HG03060 (cell line): ENCODE measurements at regions not wholly inside any gene's neighbourhood (a gene's known extent, or its start where the extent isn't known, plus 50 kb on each side); places are given as distances from the start of the nearest gene placed in this dataset.

Source experiments
- ATAC-seq: cut with Tn5 transposase; IDR thresholded peaks from one replicate; pipeline ENCODE4 v1.9.1; 2021; ENCODE audit warnings: low read depth, moderate number of reproducible peaks; ENCODE audit not compliant: unreplicated experiment

DNA sequence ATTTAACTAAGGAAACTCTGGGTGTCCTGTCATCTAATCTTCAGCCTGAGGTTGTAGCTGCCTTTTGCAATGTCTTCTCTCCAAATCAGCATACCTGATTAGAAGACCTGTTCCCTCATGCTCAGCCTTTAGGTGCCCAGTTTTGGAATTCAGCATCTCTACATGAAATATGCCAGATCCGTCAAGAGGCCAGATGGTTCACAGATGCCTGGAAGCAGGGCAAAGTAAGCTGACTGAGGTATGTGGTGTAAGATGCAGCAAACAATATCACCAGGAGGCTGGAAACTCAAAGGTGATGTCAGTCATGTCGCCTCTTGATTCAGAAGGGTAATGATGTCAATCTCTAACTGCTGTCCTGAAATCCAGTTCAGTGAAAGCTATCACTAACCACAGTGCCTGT lies 324.4 kb downstream of the PRELID2 start:
- ATAC-seq, result no peak

DNA sequence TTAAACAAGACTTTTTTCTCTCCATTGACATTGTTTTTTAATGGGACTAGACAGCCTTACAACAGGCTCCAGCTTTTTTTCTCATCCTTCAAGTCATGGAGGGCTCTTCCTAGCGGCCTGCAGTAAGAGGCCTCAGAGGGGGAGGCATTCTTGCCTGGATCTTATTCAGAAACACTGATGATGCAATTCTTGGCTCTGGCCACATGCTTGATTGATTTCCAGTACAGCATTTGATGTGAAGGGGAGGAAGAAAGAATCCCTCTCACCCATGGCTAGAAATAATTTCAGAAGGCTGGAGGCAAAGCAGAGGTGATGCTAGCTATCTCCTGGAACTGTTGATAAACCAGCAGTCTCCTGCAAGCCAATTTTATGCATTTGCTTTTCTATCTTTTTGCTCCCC lies 324.8 kb downstream of the PRELID2 start:
- ATAC-seq, result no peak

DNA sequence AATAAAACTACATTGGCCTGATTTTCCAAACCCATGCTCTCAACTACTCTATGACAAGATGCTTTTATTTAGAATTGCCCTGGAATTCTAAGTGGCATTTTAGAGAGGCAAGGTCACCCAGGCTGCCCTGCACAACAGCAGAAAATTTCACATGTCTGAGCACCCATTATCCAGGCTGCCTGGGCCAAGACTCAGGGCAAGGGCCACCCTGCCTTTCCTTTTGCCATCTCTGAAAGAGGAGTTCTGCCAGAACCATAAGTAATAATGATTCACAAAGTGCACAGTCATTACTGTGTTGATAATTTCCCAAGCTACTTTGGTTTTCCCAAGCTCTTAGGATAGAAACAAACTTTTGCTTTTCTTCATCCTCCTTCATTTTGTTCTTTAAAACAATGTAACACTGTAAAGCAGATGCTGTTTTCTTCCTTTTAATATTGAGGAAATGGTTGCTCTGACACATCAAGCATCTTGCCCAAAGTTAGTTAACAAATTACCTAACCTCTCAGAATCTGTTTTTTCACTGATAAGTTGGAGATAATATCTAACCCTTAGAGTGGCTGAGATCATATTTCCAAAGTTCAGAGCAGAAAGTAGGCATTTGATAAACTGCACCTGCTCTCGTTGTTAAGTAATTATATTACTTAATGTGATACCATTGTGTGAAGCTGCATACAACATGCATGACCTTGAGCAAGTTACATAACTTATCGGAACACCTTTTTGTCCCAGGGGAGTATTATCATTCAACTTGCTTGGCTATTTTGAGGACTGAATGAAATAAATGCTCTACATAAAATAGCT lies 325.6 kb downstream of the PRELID2 start:
- no peak for ATAC-seq

DNA sequence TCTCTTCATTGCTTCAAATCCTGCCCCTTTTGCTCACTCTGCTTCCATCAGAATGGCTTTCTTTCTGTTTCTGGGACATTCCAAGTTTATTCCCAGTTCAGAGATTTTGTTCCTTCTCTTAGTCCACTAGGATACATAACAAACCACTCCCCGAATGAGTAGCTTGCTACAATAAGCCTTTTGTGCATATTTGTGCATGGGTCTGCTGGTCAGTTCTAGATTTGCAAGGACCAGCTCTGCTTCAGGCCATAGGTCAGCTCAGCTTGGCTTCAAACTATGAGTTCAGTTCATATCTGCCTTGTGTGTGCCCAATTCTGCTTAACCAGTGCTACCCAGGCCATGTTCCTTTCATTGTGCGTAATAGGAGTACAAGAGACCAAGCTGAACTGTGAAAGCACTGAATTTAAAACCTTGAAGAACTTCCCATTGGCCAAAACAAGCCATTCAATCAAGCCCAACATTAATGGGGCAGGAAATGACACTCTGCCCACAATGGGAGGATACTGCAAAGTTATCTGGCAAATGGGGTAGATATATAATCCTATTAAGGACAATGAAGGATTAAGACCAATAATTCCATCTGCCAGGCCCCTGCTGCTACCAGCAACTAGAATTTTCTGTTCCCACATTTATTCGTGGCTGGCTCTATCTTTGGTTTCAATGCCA lies 328.8 kb downstream of the PRELID2 start:
- no peak for ATAC-seq

DNA sequence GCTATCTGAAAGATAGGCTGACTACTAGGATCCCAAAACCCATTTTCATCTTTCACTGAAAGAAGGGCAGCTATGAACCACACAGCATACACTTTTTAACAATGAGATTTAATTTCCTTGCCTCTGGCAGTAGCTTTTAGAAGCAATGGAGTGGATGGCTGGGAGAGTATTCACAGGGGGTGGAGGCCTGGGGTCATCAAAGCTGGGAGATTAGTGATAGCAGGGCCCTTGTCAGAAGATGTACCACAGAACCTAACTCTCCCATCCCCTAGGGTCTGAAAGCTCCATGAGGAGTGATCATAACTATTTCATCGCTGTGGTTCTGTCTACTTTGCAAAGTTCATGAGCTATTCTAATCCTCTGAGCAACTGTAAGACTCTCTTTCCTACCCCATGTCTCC lies 332.2 kb downstream of the PRELID2 start:
- ATAC-seq, result no peak

DNA sequence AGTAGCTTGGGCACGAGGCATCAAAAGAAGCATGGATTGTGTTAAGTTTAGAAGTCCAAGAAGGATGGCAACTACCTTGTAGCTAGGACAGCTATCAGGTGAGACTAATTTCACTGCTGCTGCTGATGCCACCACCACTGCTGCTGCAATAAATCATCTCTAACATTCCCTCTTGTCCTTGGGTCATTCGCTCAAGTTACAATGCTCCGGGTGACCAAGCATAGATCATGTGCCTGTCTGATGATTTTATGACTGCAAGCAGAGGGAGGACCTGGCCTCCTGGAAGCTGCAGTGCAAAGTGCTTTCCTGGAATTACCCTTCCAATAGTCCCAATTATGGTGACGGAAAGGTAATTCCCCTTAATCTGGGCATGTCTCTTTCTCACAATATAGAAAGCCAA lies 334.4 kb downstream of the PRELID2 start:
- no peak for ATAC-seq

DNA sequence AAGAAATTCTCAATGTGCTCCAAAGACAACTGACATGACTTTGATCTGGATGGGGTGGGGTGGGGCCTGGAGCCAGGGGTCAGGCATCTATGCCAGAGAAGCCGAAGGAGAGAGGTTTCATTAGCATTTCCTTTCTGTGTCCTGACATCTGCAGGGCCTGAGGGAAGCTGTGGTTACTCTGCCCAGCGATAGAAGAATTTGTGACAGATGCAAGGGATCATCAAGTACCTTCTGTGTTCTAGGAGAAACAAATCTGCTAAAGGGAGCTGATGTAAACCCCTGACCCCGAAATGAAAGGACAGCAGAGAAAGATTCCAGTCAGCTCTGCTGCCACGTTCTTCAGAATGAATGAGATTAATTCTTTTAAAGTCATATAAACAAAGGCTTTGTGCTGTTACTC lies 335.7 kb downstream of the PRELID2 start:
- no peak for ATAC-seq

DNA sequence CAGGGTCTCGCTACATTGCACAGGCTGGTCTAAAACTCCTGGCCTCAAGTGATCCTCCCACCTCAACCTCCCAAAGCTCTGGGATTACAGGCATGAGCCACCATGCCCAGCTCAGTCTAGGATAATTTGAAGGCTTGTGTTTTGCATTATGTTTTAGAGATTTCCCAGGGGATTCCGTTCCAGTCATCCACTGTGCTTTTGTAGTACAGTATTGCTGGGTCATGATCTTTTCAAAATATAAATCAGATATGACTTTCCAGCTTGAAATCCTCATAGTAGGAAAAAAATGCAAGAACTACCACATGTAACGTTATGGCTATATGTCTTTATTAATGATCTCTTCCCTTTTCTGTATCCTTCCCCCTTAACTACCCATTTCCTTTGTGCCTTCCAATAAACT lies 338.1 kb downstream of the PRELID2 start:
- ATAC-seq, result no peak

DNA sequence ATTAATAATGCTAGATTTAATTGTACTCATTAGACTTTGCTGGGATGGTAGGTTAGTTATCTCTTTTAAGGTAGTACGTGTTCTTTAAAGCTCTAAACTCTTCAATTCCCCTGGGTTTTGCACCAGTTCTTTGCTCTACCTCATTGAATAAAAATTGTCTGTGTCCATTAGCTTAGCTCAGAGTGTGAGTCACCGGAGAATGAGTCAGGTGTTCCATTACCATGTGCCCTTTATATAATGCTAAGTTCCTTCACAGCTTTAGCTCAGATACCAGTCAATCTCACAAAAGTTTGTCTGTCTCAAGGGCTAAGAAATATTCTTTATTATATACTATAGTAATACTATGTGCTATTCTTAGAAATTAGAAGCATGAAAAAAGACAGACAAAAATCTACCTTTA lies 339.4 kb downstream of the PRELID2 start:
- peak; percentile 70 for ATAC-seq

DNA sequence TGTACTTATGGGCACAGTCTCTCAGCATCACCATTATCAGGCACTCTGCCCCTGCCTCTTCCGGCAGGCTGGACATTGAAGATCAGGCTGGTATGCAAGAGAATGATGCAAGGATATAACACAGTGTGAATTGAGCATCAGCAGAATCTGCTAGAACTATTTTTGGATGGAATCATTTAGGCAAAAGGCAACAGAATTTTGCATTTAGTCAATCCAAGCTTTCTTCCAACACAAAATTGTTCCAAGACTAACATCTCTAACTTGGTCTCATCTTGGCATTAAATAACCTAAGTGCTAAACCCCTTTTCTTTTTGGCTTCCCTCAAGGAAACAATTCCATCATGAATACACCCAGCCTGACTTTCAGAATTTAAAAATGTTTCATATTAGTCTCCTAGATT lies 339.9 kb downstream of the PRELID2 start:
- no peak for ATAC-seq

DNA sequence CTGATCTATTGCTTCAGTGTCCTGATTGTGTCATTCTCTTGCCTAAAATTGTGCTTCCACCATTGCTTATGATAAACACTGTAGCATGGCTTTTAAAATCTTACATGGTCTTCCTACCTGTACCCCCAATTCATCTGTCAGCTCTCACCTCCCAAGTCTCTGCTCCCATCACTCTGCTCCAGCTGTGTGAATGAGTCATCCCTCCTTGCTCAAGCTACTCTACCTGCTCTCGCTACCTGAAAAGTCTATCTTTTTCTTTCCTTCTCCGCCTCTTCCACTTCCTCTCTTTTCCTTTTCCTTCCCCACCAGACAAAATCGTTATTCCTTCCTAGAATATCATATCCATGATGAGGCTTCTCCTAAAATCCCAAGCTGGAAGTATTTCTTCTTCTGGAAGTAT lies 341.7 kb downstream of the PRELID2 start:
- ATAC-seq, result no peak

DNA sequence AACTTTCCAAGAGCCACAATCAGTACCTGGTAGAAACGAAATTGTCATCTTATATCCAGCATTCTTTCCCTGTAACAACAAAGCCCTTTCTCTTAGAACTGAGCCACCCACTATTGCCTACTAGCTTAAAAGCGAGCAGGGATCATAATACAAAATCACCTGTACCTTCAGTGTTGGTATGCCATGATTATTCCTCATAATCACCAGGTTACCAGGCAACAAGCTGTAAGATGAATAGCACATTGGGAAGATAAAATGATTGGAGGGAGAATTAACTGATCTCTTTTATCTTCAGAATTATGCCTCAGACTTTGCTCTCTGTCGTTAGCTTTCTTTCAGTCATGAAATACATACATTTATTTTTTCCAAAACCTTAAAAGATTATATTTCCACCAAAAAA lies 345.6 kb downstream of the PRELID2 start:
- ATAC-seq, result no peak

DNA sequence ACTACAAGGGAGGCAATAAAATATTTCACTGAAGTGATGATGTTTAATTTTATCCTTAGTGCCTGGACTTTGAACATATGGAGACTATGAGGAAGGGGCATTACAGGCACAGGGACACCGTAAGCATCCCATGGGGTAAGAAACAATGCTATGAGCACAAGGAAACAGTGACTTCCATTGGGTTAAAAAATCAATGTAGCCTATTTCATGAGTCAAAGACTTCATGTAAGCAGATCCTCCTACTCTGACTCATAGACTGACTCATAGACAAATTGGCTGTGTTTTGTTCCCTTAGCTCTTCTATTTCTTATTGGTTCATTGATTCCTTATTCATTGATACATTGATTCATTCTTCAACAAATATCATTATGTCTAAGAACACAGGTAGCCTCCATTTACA lies 351.0 kb downstream of the PRELID2 start:
- ATAC-seq, result no peak

DNA sequence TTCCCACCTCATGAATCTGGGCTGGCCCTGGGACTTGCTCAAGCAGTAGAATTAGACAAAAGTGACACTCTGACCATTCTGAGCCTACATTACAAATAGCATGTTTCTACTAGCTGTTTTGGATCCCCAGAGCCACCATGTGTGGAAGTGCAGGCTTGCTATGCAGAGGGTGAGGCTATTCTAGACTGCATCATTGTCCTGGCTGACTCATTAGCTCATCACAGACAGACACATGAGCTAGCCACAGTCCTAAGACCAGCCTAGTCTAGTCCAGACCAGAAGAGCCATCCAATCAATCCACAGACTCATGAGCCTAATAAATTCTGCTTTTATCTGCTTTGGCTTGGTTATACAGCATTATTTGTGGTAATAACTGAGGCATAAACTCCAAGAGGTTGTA lies 351.9 kb downstream of the PRELID2 start:
- ATAC-seq, result no peak

DNA sequence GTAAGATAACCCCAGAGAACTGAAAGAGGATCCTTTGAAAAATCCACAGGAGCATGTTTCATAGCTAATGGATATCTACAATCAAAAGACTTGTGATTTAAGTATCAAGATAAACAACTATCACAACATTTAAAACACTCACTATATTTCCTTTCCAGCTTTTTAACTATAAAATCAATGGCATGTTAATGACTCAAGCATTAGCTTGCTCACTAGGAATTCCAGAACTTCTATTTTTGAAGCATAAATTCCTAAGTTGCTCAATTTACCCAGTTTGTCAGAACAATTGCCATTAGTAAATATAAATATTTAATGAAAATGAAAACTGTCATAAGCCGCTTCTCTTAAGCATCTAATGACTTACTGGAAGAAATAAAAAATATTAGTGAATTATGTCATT lies 355.3 kb downstream of the PRELID2 start:
- no peak for ATAC-seq

DNA sequence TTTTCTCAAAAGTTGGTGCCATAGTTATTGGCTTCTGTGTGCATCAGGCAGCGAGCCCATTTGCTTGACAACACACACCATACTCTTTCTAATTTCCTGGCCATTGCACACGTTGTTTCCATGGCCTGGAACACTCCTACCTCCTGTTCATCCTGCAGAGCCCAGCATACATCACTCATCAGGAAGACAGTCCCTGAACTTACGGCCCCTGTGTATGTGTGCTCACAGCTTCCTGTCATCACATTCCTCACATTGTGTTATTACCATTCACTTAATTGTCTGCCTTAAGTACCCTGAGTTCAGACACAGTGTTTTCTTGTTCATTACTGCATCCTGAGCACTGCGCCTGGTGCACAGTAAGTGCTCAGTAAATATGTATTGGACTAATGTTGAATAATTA lies 355.9 kb downstream of the PRELID2 start:
- ATAC-seq, result no peak

DNA sequence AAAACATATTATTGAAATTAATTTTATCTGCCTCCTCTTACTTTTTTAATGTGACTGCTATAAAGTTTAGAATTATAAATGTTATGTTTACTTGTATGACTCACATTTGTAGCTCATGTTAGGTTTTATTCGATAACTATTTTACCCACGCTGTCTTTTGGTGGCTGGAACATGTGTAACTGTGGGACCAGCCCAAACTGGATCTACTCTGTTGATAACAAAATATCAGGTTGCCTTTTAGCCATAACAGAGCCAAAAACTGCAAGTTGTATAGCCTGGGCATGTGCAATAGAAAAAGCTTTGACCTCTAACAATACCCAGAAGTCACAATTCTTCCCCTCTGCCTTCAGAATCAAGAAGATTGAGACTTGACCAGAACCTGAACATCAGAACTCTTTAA lies 356.5 kb downstream of the PRELID2 start:
- no peak for ATAC-seq

DNA sequence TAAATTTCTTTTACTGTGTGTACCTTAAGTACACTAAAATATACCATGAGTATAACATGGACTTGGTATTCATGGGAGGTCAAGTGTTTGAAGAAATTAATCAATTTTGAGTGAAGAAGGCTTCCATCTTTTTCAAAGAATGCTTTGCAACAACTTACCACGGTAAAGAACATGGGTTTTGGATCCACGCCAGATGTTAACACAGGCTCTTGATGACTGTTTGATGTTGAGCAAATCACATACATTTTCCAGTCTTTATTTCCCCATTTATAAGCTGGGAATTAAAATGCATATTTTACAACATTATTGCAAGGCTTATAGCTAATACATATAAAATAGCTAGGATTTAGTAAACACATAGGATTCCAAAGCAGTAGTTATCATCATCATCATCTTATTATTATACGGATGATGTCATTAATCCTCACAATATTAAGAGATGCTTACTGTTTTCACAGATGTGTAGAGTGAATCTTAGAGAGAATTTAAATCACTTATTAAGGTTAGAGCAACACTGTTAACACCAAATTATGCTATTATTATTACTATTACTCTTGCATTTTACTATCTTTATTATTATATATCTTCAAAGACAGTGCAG lies 362.0 kb downstream of the PRELID2 start:
- no peak for ATAC-seq

DNA sequence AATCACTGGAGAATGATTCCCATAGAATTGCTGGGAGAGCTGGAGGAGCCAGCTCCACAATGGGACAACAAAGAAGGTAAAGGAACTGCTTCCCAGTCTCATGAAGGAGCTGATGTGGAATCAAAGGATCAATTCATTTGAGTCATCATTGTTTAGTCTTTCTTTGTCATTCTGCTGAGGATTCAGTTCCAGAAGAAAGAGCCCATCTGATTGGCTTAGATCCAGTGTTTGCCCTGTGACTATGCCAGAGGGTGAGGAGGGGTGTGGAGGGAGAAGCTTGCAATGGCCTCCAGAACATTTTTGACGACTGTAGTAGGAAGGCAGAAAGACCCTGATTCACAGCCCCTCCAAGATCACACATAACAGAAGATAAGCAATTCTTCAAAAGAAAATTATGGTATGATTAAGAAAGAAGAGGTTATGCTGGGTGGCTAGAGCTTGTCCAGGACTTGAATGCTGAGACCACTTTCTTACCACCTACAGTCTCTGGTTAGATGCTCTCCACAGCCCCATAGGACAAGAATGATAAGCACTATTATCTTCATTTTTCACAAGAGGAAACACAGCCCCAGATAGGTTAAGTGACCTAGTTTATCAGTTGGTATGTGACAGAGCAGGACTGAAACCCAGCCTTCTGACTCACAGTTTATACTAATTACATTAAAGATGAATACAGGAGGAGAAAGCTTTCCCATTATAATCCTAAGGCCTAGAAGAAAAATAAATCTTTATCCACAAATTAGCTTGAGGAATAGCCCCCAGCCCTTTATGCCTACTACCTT lies 363.1 kb downstream of the PRELID2 start:
- ATAC-seq, result no peak

DNA sequence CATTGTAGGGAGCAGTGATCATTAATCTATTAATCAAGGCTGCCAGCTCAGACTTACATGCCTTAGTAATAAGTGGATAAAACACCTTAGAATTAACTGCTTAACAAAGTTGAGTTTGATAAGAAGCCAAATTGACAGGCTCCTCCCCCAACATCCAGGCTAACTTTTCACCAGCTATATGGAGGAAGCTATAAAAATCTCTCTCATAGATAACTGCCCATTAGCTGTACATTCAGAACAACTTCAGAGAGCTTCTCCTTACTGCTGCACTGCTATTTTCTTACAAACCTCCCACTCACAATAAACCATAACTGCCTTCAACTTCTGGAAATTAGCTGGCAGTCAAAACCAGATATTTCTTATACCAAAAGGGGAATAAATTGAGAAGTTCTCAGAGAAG lies 364.1 kb downstream of the PRELID2 start:
- ATAC-seq, result no peak

DNA sequence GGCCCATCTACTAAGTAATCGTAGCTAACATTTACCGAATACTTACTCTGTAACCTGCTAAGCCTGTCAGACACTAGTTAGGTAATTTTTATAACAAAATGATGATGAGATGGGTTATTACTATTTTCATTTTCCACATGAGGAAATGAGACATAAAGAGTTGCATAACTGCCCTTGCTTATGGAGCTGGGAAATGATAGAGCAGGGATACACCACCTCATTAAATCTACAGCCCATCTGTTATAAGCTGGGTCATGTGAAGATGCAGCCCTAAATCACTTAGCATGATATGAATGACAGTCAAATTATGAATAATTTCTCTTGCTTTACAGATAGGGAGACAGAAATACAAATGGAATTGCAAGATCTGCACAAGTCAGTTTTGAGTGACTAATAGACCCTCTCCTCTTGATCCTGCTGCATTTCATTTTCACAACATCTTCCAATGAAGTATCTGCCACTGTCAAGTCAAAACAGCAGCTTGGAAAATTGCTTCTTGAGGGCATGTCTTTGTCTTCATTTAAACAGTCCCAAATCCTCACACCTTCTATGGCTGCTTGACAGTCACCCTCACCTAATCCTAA lies 364.7 kb downstream of the PRELID2 start:
- no peak for ATAC-seq
